ENCODE measurements at regions not wholly inside any gene's neighbourhood (a gene's known extent, or its start where the extent isn't known, plus 50 kb on each side); places are given as distances from the start of the nearest gene placed in this dataset.

DNA sequence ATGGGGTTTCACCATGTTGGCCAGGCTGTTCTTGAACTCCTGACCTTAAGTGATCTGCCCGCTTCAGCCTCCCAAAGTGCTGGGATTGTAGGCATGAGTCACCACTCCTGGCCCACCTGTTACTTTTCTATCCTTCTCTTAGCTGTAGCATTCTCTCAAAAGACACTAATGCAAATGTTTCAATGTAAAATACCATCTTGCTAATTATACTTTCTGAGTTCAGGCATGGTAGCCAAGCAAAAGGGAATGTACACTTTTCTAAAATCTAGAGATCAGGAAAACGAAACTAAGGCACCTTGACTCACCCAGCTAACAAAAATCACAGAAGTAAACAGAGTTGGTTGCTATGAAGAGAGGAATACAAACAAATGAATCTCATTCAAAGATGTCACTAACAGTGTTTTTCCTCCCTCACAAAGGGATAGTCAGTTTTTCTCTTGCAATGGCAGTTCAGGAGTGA is 401.0 kb upstream of the NRP1 start:
- no peak for DNase-seq

GRCh38 chr10:33734393-33735155 is 400.1 kb upstream of the NRP1 start:
- DNase-seq: no peak

DNA sequence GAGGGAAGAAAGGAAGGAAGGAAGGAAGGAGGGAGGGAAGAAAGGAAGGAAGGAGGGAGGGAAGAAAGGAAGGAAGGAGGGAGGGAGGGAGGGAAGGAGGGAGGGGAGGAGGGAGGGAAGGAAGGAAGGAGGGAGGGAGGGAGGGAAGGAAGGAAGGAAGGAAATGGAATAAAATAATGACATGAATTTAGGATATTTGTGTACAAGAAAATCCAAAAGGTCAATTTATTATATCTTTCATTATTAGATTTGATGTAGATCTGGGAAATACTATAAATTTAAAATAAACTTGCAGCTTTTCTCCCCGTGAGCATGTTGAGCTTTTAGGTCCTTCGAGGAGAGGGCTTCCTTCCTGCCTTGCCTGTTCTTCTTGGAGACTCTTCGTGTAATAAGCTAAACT is 398.6 kb upstream of the NRP1 start:
- no peak for DNase-seq

DNA sequence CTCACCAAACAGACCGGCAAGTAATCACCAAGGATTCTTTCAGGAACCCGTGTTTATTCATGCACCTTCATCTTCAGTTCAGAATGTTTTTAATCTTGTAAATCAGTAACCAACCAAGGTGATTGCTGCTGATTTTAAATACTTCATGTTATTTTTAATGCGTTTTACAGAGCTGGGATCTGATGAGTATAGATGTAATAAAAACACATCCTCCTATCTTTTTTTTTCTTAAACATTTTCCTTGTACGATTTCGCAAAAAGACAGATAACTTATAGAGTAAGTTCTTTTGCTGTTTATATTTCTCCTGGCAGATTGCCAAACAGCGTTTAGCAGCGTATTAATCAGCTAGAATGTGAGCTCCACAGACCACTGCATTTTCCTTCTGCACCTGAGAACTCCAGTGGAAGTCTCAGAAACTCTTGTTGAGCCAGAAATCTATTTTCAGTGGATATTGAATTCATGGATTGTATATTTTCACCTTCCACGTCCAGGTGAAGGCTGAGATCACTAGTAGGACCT is 397.8 kb upstream of the NRP1 start:
- no peak for DNase-seq

GRCh38 chr10:33731322-33731721 is 396.9 kb upstream of the NRP1 start:
- DNase-seq: no peak

- DNase-seq: no peak
Observed at GRCh38 chr10:33725430-33725829, 391.0 kb upstream of the NRP1 start.

GRCh38 chr10:33723181-33723580 is 388.7 kb upstream of the NRP1 start:
- no peak for DNase-seq

DNA sequence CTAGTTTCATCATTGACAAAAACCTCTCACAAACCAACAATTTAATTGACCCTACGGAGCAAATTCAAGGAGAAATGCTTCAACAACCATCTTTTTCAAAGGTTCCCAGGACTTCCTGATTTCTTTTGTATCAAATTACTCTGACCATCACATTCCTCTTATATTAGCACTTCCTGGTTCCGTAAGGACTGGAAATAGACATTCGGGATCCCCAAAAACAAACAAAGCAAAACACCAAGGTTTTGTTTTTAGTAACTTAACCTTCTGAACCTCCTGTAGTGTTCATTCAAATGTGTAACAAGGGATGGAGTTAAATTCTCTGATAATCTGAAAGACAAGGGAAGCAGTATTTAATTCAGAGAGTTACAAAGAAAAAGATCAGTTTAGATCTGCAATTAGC is 387.6 kb upstream of the NRP1 start:
- DNase-seq: no peak

DNA sequence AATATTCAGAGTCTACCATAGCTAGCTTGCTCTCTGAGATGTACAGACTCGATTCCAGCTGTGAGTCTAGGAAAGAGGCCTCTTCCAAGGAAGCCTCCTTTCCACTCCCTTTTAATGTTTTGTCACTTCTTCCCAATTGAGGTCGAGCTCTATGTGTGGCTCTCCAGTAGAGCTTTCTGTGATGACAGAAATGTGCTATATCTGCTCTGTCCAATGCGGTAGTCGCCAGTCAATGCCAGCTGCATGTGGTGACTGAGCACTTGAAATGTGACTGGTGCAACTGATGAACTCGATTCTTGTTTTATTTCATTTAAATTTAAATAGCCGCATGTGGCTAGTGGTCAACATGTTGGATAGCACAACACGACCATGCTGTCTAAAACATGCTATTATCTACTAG is 387.0 kb upstream of the NRP1 start:
- no peak for DNase-seq

- no peak for DNase-seq
Observed at GRCh38 chr10:33720161-33720560, 385.7 kb upstream of the NRP1 start.

DNA sequence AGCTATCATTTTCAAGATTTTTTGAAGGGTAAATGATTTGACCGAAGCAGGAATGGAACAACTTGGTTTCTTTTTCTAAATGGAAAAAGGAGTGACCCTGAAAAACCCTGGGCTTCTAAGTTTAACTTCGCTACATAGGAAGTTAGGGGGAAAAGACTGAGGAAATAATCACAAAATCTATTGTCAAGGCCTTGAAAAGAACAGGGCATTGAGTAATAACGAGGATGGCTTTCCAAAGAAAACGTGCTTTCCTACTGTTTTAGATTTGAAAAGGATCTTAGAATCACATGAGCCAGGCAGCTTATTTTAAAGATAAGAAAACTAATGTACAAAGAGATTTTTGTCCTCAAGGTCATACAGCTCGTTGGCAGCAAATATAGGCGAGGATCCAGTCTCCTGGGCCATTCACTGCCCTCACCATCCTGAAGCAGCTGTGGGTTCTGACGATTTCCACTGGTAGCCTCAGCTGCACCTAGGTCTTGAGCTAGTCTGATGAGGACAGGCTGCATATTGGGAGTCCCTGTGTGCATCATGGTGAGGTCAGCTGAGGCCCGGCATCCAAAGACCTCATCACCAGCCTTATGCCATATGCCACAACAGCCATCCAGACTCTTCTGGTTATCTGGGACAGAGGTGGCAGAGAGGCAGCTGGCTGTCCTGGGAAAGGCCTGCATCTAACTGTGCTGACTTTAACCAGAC is 384.7 kb upstream of the NRP1 start:
- DNase-seq: no peak

- no peak for DNase-seq
Observed at GRCh38 chr10:33716501-33717267, 382.2 kb upstream of the NRP1 start.

GRCh38 chr10:33715303-33715975 is 381.0 kb upstream of the NRP1 start:
- no peak for DNase-seq

GRCh38 chr10:33712825-33713224 is 378.4 kb upstream of the NRP1 start:
- no peak for DNase-seq

- DNase-seq: no peak
Observed at GRCh38 chr10:33710006-33710405, 375.5 kb upstream of the NRP1 start.

DNA sequence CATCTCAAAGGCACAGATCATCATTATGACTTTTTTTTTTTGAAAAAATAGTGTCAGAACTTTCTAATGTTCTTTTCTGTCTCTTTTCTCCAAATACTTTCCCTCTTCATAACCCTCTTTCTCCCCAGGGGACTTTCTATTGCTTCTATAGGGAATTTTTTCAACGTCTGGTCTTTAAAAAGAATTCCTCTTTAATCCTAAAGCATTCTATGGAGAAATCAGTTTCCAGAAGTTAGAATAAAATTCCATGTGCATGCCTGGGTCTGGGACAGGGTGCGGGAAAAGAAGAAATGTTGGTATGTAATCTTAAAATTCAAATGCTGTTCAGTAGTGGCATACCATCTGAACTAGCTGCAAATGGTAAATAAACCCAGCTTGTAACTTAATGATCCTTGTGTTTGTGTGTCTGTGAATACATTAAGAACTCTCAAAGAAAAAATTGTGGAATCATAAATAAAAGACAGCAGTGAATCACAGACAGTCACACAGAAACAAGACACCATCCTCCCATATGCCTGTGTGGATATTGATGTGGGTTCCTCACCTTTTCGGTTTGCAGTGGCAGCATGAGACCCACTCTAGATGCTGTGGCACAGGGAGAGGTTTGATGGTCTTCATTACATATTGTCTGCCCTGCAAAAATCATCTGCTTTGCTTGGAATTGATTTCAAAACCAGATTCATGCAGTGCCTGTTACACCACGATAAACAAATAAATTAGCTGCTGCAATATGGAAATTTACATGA is 374.7 kb upstream of the NRP1 start:
- no peak for DNase-seq

- DNase-seq: no peak
Observed at GRCh38 chr10:33708561-33708960, 374.1 kb upstream of the NRP1 start.

DNA sequence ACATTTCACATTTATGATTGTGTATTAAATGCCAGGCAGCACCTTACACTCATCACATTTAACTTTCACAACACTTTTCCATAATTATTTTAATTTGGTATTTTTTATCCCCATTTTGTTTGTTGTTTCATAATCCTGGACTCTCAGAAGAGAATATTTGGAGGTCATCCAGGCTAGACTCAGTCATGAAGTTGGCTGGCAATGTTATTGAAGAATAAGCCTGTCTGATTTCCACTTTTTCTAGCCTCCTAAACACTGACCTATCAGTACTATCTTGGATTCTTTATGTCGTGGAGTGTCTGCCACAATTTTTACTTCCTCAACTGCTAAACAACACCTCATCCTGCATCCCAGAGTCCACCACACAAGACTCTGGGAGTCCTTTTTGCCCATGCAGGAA is 372.3 kb upstream of the NRP1 start:
- no peak for DNase-seq

DNA sequence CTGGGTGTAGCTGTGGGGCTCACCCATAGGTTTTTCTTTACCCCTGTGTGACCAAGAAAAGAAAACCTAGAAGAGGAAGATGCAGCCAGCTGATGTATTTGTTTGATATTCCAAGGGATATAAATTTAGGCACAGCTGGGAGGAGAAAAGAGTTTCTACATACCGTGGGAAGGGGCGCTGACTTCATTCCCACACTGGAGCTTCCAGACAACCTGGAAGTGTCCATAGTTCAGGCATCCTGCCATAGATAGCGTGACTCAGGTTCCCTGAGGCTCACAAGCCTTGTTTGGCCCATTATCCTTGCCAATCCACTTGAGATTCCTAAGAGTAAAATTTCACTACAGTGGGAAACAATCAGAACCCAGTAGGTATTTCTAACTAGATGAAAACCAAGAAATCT is 371.7 kb upstream of the NRP1 start:
- no peak for DNase-seq

GRCh38 chr10:33704214-33704830 is 369.9 kb upstream of the NRP1 start:
- DNase-seq: no peak

- no peak for DNase-seq
Observed at GRCh38 chr10:33703501-33704213, 369.2 kb upstream of the NRP1 start.

Measured in T-helper 1 cell (primary cell).